Calu3 (cell line): ENCODE measurements at regions not wholly inside any gene's neighbourhood (a gene's known extent, or its start where the extent isn't known, plus 50 kb on each side); places are given as distances from the start of the nearest gene placed in this dataset.

ENCODE experiments used
- BruUV-seq: library from RNA; stranded (reverse); fragments of 400-500 nt; replicated peaks from 2 replicates; lab custom pipeline; 2021; lab: Mats Ljungman, UMichigan
- CTCF ChIA-PET: fragments of 300-600 bp; sonication (Branson Sonifier 250); formaldehyde crosslinking; loops from one replicate; lab custom pipeline; 2022; ENCODE audit warnings: antibody characterized with exemption; lab: Charles Lee
- DNase-seq: peaks from one replicate; pipeline ENCODE4 v3.0.0; 2022
- H3K27ac Mint-ChIP-seq: one replicate; pipeline ENCODE4 v1.8.0; 2022; ENCODE audit warnings: mixed read lengths; ENCODE audit not compliant: unreplicated experiment
- H3K27me3 Mint-ChIP-seq: one replicate; pipeline ENCODE4 v1.8.0; 2022; ENCODE audit warnings: mixed read lengths; ENCODE audit not compliant: unreplicated experiment
- H3K36me3 Mint-ChIP-seq: one replicate; pipeline ENCODE4 v1.8.0; 2022; ENCODE audit warnings: mild to moderate bottlenecking, moderate library complexity, mixed read lengths; ENCODE audit not compliant: insufficient read depth, unreplicated experiment
- H3K4me1 Mint-ChIP-seq: one replicate; pipeline ENCODE4 v1.8.0; 2022; ENCODE audit warnings: mild to moderate bottlenecking, low read depth, mixed read lengths; ENCODE audit not compliant: unreplicated experiment
- H3K4me3 Mint-ChIP-seq: one replicate; pipeline ENCODE4 v1.8.0; 2022; ENCODE audit warnings: mild to moderate bottlenecking, low read depth, moderate library complexity, mixed read lengths; ENCODE audit not compliant: unreplicated experiment
- H3K9me3 Mint-ChIP-seq: one replicate; pipeline ENCODE4 v1.8.0; 2022; ENCODE audit warnings: low read depth, mixed read lengths; ENCODE audit not compliant: unreplicated experiment
- CTCF ChIP-seq: fragments of 200-600 bp; IDR thresholded peaks from one replicate; pipeline ENCODE4 v1.8.0; 2022; ENCODE audit warnings: antibody characterized with exemption; ENCODE audit not compliant: unreplicated experiment
- intact Hi-C: fragments of 100-400 bp; cut with micrococcal nuclease; formaldehyde crosslinking; loops from one replicate; pipeline ENCODE4 v1.10.0; 2022; ENCODE audit not compliant: unreplicated experiment

- no peak overlapping the region for H3K27ac Mint-ChIP-seq
- no peaks in the 10 kb centered on the region for H3K36me3 Mint-ChIP-seq
- no peaks in the 10 kb centered on the region for H3K9me3 Mint-ChIP-seq
- BruUV-seq = no TSS peak
- TF ChIP-seq CTCF = no peak
- DNase-seq = no peak
- intact Hi-C loops = no loop called here
- H3K27me3 Mint-ChIP-seq = peaks cover 79% of the 10 kb centered on the region
- CTCF ChIA-PET = no interaction called here
- no peaks in the 10 kb centered on the region for H3K4me1 Mint-ChIP-seq
- no peak overlapping the region for H3K4me3 Mint-ChIP-seq
These were observed 147.0 kb upstream of the FAM20C start for GRCh38 chr7:45106-46090.

- BruUV-seq = no TSS peak
- Mint-ChIP-seq H3K9me3 (no peaks in the 10 kb centered on the region), H3K27ac (no peak overlapping the region), H3K4me1 (no peaks in the 10 kb centered on the region), H3K27me3 (peaks cover 79% of the 10 kb centered on the region), H3K36me3 (no peaks in the 10 kb centered on the region), H3K4me3 (no peak overlapping the region)
- CTCF ChIA-PET = no interaction called here
- intact Hi-C loops = no loop called here
- DNase-seq = no peak
- TF ChIP-seq CTCF = no peak
These were observed 146.1 kb upstream of the FAM20C start for GRCh38 chr7:46123-46829.

GRCh38 chr7:46830-47140 is 145.6 kb upstream of the FAM20C start:
- no TSS peak for BruUV-seq
- Mint-ChIP-seq H3K27me3 (peaks cover 79% of the 10 kb centered on the region), H3K36me3 (no peaks in the 10 kb centered on the region), H3K4me1 (no peaks in the 10 kb centered on the region), H3K9me3 (no peaks in the 10 kb centered on the region), H3K4me3 (no peak overlapping the region), H3K27ac (no peak overlapping the region)
- no peak for TF ChIP-seq CTCF
- no peak for DNase-seq
- intact Hi-C loops = no loop called here
- CTCF ChIA-PET = no interaction called here

- no peak overlapping the region for H3K27ac Mint-ChIP-seq
- intact Hi-C loops = no loop called here
- BruUV-seq = no TSS peak
- no peak for TF ChIP-seq CTCF
- CTCF ChIA-PET = no interaction called here
- H3K4me1 Mint-ChIP-seq = no peaks in the 10 kb centered on the region
- no peak overlapping the region for H3K4me3 Mint-ChIP-seq
- no peak for DNase-seq
- H3K9me3 Mint-ChIP-seq = no peaks in the 10 kb centered on the region
- H3K27me3 Mint-ChIP-seq = peaks cover 77% of the 10 kb centered on the region
- no peaks in the 10 kb centered on the region for H3K36me3 Mint-ChIP-seq
These were observed 140.8 kb upstream of the FAM20C start for GRCh38 chr7:51456-52068.
